Left lobe of liver (tissue), 2 donors: ENCODE measurements at regions not wholly inside any gene's neighbourhood (a gene's known extent, or its start where the extent isn't known, plus 50 kb on each side); places are given as distances from the start of the nearest gene placed in this dataset.

Experiments
- ATAC-seq: fragments of 200-7000 bp; cut with Tn5 transposase; one replicate; pipeline ENCODE4 v1.9.1; 2020; ENCODE audit warnings: mild to moderate bottlenecking, moderate library complexity
- DNase-seq: peaks from one replicate; pipeline ENCODE4 v3.0.0-alpha.2; 2020; ENCODE audit warnings: low spot score
- donor health status: DM: no; HTN: no; CAD: no; lungs with moderate emphysema.
- donor health status: DM: no; HTN: yes; CAD: no.

DNA sequence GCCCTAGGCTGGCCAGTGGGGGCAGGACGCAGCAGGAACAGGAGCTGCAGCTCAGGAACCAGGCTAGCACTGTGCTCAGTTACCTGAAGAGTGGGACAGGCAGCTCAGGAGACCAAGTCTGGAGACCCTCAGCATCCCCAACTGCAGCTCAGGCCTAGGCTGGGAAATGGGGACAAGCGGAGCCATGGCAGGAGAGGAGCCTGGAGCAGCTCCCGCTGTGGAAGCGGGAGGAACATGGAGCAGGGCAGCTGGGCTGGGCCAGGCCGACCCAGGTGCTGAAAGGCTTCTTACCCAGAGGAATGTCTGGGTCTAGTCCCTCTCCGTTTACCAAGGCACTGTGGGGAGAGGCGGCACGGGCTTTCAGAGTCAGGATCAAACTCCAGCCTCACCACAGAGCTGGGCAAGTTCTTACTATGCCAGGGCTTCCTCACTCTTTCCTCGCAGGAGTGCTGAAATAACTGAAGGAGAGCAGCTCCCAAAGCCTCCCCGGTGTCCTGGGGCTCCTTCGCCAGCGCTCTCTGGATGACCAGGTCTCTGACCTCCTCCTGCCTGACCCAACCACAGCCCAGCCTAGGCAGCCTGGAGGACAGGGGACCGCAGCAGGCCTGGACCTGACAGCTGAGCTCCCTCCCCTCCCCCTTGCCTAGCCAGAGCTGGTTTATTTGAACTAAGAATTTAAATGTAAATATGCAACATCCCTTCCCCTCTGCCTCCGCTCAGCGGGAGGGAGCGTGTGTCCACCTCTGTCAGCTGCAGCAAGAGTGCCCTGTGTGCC is 247.8 kb upstream of the SIX2 start:
- ATAC-seq (peak; percentile 68), DNase-seq (peak; percentile 65)

GRCh38 chr2:45256173-45256866 is 247.1 kb upstream of the SIX2 start:
- ATAC-seq, result peak; percentile 86
- peak; percentile 80 for DNase-seq

DNA sequence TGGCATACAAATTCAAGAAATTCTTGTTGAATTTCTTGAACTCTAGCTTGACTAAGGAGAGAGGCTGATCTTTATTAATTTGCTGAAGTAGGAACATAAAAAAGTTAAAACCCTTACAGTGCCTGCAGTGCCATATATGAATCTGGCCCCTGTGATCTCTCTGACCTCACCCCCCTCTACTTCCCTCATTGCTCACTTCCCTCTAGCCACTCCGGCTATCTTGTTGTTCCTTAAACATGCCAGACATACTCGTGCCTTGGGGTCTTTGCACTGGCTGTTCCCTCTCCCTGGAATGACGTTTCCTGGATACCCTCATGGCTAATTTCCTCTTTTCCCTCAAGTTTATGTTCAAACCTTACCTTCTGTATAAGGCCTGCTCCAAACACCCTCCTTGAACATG is 246.3 kb upstream of the SIX2 start:
- DNase-seq (no peak), ATAC-seq (no peak)

DNA sequence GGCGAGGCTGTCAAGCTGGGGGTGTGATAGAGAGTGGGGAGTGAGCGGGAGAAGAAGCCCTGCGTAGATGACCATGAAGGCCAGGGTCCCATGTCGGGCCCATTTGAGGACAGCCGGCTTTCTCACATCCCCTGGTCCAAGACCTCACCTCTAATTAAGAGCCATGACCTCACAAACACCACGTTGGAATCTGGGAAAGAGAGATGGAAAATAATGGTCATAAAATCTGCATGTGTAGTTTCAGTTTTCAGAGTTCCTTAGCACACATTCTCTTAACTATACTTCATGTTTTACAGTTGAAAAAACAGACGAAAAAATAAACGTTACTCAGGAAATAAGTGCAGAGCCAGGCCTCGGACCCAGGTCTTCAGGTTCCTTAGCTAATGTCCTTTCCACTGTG is 244.8 kb upstream of the SIX2 start:
- ATAC-seq (no peak), DNase-seq (no peak)

DNA sequence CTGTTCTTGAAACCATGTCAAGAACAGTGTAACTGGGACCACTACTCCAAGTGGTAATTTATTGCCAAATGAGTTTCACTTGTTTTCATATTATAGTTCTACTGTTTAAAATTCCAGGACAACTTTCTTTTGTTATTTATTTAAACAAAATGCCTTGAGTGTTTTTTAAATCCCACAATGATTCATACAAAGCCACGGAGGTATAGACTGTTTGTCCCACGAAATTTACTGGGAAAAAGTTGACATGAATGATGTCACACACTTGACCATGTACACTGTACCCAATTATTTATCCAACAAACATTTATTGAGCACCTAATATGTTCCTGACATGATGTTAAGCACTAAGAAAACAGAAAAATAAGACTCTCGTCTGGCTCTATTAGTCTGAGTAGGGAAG is 243.9 kb upstream of the SIX2 start:
- no peak for DNase-seq
- ATAC-seq, result no peak

- ATAC-seq, result no peak
Measured at GRCh38 chr2:45250176-45250575, 240.9 kb upstream of the SIX2 start.

GRCh38 chr2:45248214-45248613 is 239.0 kb upstream of the SIX2 start:
- no peak for ATAC-seq

More at GRCh38 chr2:45250176-45250575, 240.9 kb upstream of the SIX2 start:
- no peak for DNase-seq

DNA sequence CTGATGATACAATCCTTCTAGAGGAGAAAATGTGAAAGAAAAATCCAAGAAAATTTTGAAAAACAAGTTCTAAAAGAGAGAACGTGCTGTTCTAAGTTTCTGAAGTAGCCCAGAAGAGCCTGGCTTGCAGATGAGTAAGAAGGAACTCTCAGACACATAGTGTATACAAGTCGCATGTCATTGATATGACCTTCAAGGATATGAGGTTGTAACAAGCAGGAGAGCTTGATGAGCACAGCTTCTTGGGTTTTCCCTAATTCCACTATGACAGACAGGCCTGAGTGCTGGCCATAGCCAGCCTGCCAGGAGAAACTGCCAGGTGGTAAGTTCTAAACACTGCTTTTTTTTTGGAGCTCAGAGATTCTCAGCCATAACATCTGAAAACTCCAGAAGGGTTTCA is 235.7 kb upstream of the SIX2 start:
- DNase-seq, result no peak
- ATAC-seq, result no peak

More at GRCh38 chr2:45248214-45248613, 239.0 kb upstream of the SIX2 start:
- DNase-seq, result no peak

- no peak for DNase-seq
- no peak for ATAC-seq
Measured at GRCh38 chr2:45242161-45242741, 233.0 kb upstream of the SIX2 start.

- no peak for DNase-seq
Measured at GRCh38 chr2:45241061-45241561, 231.9 kb upstream of the SIX2 start.

GRCh38 chr2:45237850-45238542 is 228.7 kb upstream of the SIX2 start:
- no peak for DNase-seq
- ATAC-seq, result no peak

More at GRCh38 chr2:45241061-45241561, 231.9 kb upstream of the SIX2 start:
- ATAC-seq, result no peak

DNA sequence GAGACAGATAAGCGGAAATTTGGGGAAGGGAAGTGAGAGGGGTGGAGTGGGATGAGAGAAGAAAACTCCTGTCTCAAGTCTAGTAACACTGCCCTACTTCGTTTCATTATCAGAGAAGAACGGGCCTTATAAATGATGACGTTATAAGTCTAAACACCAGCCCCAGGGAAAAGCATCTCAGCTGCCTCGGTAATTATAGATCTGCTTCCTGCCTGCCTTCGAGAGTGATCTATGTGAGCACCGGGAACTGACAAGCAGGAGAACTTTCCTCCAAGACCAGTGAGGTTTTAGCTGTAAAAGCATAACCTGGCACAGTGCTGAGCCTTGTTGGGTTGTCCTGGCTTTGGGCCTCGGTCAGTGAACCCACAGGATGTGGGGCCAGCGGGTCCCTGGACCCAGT is 227.9 kb upstream of the SIX2 start:
- ATAC-seq (no peak), DNase-seq (no peak)

DNA sequence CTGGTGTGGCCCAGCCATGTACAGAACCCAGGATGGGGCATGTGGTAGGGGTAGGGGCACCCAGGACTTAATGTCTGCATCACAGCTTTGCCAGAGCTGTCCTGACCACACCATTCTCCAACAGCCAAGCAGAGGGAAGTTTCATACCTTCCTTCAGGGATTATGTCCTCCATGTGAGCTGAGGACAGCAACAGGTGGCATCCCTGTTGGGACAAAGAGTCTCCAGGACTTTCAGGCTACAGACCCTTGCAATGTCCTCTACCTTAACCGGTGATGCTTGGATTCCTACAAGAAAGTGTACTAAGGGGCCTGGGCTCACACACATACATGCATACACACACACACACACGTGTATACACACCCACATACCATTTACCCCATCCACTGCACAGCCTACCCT is 227.0 kb upstream of the SIX2 start:
- DNase-seq (no peak), ATAC-seq (no peak)

DNA sequence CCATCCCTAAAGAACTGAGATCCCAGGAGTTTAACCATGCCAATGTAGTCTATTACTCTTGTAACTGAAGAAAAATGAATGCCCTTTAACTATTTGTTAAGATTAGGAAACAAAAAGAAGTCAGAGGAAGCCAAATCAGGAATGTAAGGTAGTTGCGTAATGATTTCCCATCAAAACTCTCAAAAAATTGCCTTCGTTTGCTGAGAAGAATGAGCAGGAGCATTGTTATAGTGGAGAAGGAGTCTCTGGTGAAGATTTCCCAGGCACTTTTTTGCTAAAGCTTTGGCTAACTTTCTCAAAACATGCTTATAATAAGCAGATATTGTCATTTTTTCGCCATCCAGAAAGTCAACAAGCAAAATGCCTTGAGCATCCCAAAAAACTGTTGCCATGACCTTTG is 224.0 kb upstream of the SIX2 start:
- ATAC-seq (no peak), DNase-seq (no peak)

DNA sequence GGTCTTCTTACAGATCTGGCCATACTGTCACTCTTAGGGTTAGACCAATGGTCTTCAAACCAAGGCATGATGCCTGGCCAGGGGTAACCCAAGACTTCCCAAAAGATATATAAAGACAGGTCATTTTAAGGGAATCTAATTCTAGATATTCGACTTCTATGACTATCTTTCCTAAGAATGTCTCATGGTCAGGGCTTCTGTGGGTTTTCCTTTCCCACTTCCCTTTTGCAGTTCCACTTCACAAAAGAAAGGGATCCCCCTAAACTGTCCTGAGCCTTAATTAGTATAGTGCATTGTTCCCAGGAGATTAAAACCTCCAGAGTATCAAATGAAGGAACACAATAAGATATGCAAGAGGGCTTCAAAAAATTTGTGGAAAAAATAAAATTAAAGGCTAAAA is 223.6 kb upstream of the SIX2 start:
- no peak for DNase-seq
- ATAC-seq, result no peak

GRCh38 chr2:45229411-45229810 is 220.2 kb upstream of the SIX2 start:
- ATAC-seq, result no peak

GRCh38 chr2:45227347-45227746 is 218.1 kb upstream of the SIX2 start:
- DNase-seq, result no peak
- no peak for ATAC-seq

More at GRCh38 chr2:45229411-45229810, 220.2 kb upstream of the SIX2 start:
- DNase-seq, result no peak

- ATAC-seq, result no peak
Measured at GRCh38 chr2:45224993-45225380, 215.7 kb upstream of the SIX2 start.

DNA sequence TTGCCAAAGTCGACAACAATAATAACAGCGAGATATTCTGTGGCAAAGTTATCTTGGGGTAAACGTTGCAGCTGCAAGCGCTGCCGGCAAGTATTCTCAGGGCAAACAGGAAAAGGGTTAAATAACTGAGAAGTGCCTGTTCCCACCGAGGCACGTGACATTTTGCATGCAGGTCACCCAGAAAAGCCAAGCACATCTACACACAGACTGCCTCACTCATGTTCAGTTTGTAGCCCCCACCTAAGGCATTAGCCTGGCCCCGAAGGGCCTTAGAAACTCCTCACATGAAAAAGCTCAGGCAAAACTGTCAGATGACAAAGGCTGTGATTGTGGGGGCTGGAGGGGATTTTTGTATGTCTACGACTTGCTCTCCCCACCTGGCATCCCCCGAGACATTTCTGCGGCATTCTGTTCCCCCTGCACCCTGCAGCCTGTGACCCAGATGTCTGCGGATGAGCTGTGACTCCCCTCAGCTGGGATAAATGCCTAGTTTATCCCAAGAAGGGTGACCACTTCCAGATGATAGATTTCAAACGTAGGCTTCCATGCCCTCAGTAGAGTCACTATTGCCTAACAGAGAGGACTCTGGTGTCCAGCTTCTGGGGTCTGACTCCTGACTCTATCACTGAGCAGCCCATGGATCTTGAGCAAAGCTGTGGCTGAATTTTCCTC is 215.2 kb upstream of the SIX2 start:
- ATAC-seq (no peak), DNase-seq (no peak)

More at GRCh38 chr2:45224993-45225380, 215.7 kb upstream of the SIX2 start:
- DNase-seq, result no peak

- no peak for DNase-seq
Measured at GRCh38 chr2:45223531-45223930, 214.3 kb upstream of the SIX2 start.

GRCh38 chr2:45220227-45220626 is 211.0 kb upstream of the SIX2 start:
- ATAC-seq (no peak), DNase-seq (no peak)

More at GRCh38 chr2:45223531-45223930, 214.3 kb upstream of the SIX2 start:
- ATAC-seq, result no peak
